CD4-positive, alpha-beta T cell (primary cell): ENCODE measurements at regions not wholly inside any gene's neighbourhood (a gene's known extent, or its start where the extent isn't known, plus 50 kb on each side); places are given as distances from the start of the nearest gene placed in this dataset.

ENCODE experiments used
- ATAC-seq: fragments of 200-7000 bp; cut with Tn5 transposase; one replicate; pipeline ENCODE4 v1.10.0; 2022; ENCODE audit warnings: mild to moderate bottlenecking; ENCODE audit not compliant: poor library complexity
- CTCF ChIA-PET: fragments of 350-600 bp; sonication (Branson Sonifier 250); formaldehyde crosslinking; loops from one replicate; lab custom pipeline; 2021; ENCODE audit warnings: antibody characterized with exemption, inconsistent platforms; lab: Charles Lee
- POLR2A ChIA-PET: fragments of 350-600 bp; sonication (Branson Sonifier 250); formaldehyde crosslinking; loops from one replicate; lab custom pipeline; 2021; ENCODE audit warnings: antibody characterized with exemption, inconsistent platforms; lab: Charles Lee
- DNase-seq, 14 experiments: peaks; one replicate each; pipeline ENCODE4 v3.0.0-alpha.2; 2013 to 2020; ENCODE audit warnings: mixed read lengths in 2 of 14
- H3K27ac ChIP-seq, 2 donors: one replicate each; pipeline versions ENCODE4 v1.5.1 to v1.7.0; 2013; ENCODE audit warnings: low read length in 2 of 2, low read depth in 1 of 2, mild to moderate bottlenecking in 1 of 2
- H3K27me3 ChIP-seq, 2 experiments: 1 replicate in 1 of 2; 2 replicates in 1 of 2; pipeline versions ENCODE4 v1.6.1 to v1.7.0; 2013; ENCODE audit warnings: low read length in 2 of 2, control low read depth in 1 of 2, mild to moderate bottlenecking in 1 of 2, moderate library complexity in 1 of 2; ENCODE audit not compliant: insufficient read depth in 2 of 2, control insufficient read depth in 1 of 2
- H3K36me3 ChIP-seq: one replicate; pipeline ENCODE4 v1.6.1; 2013; ENCODE audit warnings: low read length, control low read depth; ENCODE audit not compliant: insufficient read depth
- H3K4me1 ChIP-seq: one replicate; pipeline ENCODE4 v1.6.1; 2013; ENCODE audit warnings: low read length, control low read depth; ENCODE audit not compliant: insufficient read depth
- H3K4me3 ChIP-seq: one replicate; pipeline ENCODE4 v1.5.1; 2013; ENCODE audit warnings: mild to moderate bottlenecking, low read length, moderate library complexity
- H3K9me3 ChIP-seq, 2 experiments: 1 replicate in 1 of 2; 2 replicates in 1 of 2; pipeline versions ENCODE4 v1.6.1 to v1.7.0; 2013; ENCODE audit warnings: low read length in 2 of 2, mild to moderate bottlenecking in 2 of 2, control low read depth in 1 of 2, moderate library complexity in 1 of 2; ENCODE audit not compliant: control insufficient read depth in 1 of 2, insufficient read depth in 1 of 2
- H3K27ac Mint-ChIP-seq: one replicate; pipeline ENCODE4 v1.8.0; 2020; ENCODE audit warnings: mixed read lengths
- H3K27me3 Mint-ChIP-seq: one replicate; pipeline ENCODE4 v1.8.0; 2021; ENCODE audit warnings: mixed read lengths
- H3K36me3 Mint-ChIP-seq: one replicate; pipeline ENCODE4 v1.8.0; 2021; ENCODE audit warnings: low read depth, mixed read lengths
- H3K4me1 Mint-ChIP-seq: one replicate; pipeline ENCODE4 v1.8.0; 2021; ENCODE audit warnings: low read depth, mixed read lengths
- H3K4me3 Mint-ChIP-seq: one replicate; pipeline ENCODE4 v1.8.0; 2020; ENCODE audit warnings: mild to moderate bottlenecking, mixed read lengths
- H3K9me3 Mint-ChIP-seq: one replicate; pipeline ENCODE4 v1.8.0; 2020; ENCODE audit warnings: mixed read lengths
- intact Hi-C, 2 experiments: fragments of 100-400 bp; cut with DNase I in 1 of 2; cut with micrococcal nuclease in 1 of 2; formaldehyde crosslinking; loops; one replicate each; pipeline versions ENCODE4 v1.15.1 to v1.9.0; 2023 to 2025; cut with DNase I, micrococcal nuclease
- TF ChIP-seq, protein P1 (sequence below): fragments of 200-600 bp; IDR thresholded peaks from one replicate; pipeline ENCODE4 v1.8.0; 2022; ENCODE audit warnings: antibody characterized with exemption, mild to moderate bottlenecking

DNA sequence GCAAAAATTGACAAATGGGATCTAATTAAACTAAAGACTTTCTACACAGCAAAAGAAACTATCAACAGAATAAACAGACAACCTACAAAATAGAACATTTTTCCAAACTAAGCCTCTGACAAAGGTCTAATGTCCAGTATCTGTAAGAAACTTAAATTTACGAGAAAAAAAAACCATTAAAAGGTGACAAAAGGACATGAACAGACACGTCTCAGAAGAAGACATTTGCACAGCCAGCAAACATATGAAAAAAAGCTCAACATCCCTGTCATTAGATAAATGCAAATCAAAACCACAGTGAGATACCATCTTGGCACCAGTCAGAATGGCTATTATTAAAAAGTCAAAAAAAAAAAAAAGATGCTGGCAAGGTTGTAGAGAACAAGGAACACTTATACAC is 70.6 kb upstream of the GRIK2 start:
- H3K27ac Mint-ChIP-seq, result no peak overlapping the region
- Histone ChIP-seq H3K4me3 (no peak overlapping the region), H3K4me1 (no peaks in the 10 kb centered on the region), H3K9me3 (no peaks in the 10 kb centered on the region), H3K27me3 (no peaks in the 10 kb centered on the region), H3K27ac (no peak overlapping the region), H3K36me3 (no peaks in the 10 kb centered on the region)
- ChIA-PET CTCF (no interaction called here), POLR2A (no interaction called here)
- TF ChIP-seq, protein P1, sequence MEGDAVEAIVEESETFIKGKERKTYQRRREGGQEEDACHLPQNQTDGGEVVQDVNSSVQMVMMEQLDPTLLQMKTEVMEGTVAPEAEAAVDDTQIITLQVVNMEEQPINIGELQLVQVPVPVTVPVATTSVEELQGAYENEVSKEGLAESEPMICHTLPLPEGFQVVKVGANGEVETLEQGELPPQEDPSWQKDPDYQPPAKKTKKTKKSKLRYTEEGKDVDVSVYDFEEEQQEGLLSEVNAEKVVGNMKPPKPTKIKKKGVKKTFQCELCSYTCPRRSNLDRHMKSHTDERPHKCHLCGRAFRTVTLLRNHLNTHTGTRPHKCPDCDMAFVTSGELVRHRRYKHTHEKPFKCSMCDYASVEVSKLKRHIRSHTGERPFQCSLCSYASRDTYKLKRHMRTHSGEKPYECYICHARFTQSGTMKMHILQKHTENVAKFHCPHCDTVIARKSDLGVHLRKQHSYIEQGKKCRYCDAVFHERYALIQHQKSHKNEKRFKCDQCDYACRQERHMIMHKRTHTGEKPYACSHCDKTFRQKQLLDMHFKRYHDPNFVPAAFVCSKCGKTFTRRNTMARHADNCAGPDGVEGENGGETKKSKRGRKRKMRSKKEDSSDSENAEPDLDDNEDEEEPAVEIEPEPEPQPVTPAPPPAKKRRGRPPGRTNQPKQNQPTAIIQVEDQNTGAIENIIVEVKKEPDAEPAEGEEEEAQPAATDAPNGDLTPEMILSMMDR, result no peak
- H3K36me3 Mint-ChIP-seq, result no peaks in the 10 kb centered on the region
- H3K9me3 Mint-ChIP-seq, result peaks cover 5% of the 10 kb centered on the region
- H3K4me3 Mint-ChIP-seq, result no peak overlapping the region
- intact Hi-C loops, result no loop called here
- no peaks in the 10 kb centered on the region for H3K27me3 Mint-ChIP-seq
- no peak for DNase-seq
- no peaks in the 10 kb centered on the region for H3K4me1 Mint-ChIP-seq
- no peak for ATAC-seq

GRCh38 chr6:101326411-101326810 is 67.1 kb upstream of the GRIK2 start:
- intact Hi-C loops, result no loop called here
- POLR2A ChIA-PET, result no interaction called here
- ATAC-seq (no peak), DNase-seq (no peak)
- Histone ChIP-seq H3K27me3 (no peaks in the 10 kb centered on the region), H3K4me1 (no peaks in the 10 kb centered on the region), H3K36me3 (no peaks in the 10 kb centered on the region), H3K27ac (no peak overlapping the region), H3K9me3 (no peaks in the 10 kb centered on the region), H3K4me3 (no peak overlapping the region)
- Mint-ChIP-seq H3K4me3 (no peak overlapping the region), H3K27ac (no peak overlapping the region), H3K27me3 (no peaks in the 10 kb centered on the region), H3K9me3 (peaks cover 6% of the 10 kb centered on the region), H3K4me1 (no peaks in the 10 kb centered on the region), H3K36me3 (no peaks in the 10 kb centered on the region)
- CTCF ChIA-PET, result no interaction called here
- TF ChIP-seq, protein P1, result no peak

DNA sequence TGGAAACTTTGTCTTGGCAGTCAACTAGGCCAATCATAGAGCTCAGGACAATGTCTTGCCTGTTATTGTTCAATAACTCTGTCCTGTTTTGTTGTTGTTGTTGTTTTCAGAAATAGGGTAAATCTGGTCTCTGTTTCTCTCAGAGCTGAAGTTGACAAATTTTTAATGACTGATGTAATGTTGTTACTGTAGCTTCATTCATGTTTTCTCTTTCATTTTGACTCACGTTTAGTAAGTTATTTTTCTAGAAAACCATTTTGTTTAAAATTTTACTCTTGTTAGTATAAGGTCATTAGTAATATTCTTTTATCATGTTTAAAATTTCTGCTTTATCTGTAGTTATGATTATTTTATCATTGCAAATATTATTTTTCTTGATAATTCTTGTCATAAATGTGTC is 51.6 kb upstream of the GRIK2 start:
- H3K9me3 ChIP-seq, result peaks cover 0 to 14% of the 10 kb centered on the region in 2 experiments
- H3K4me3 ChIP-seq, result no peak overlapping the region
- no peaks in the 10 kb centered on the region for H3K27me3 ChIP-seq
- TF ChIP-seq, protein P1, result no peak
- no peak for ATAC-seq
- ChIA-PET POLR2A (no interaction called here), CTCF (no interaction called here)
- H3K4me1 ChIP-seq, result no peaks in the 10 kb centered on the region
- no peak for DNase-seq
- no peak overlapping the region for H3K27ac Mint-ChIP-seq
- no peaks in the 10 kb centered on the region for H3K36me3 ChIP-seq
- no peaks in the 10 kb centered on the region for H3K27me3 Mint-ChIP-seq
- no peaks in the 10 kb centered on the region for H3K4me1 Mint-ChIP-seq
- no peak overlapping the region for H3K27ac ChIP-seq
- no peak overlapping the region for H3K4me3 Mint-ChIP-seq
- intact Hi-C loops, result no loop called here
- H3K36me3 Mint-ChIP-seq, result no peaks in the 10 kb centered on the region
- H3K9me3 Mint-ChIP-seq, result peaks cover 9% of the 10 kb centered on the region
